ENCODE measurements at regions not wholly inside any gene's neighbourhood (a gene's known extent, or its start where the extent isn't known, plus 50 kb on each side); places are given as distances from the start of the nearest gene placed in this dataset.

- no peak for TF ChIP-seq POLR2AphosphoS5 (IDR thresholded peaks at IDR 0.05)
- no peak for TF ChIP-seq POLR2A (IDR thresholded peaks at IDR 0.05)
- TF ChIP-seq CTCF (IDR thresholded peaks at IDR 0.05) = no peak
These were observed 89.0 kb upstream of the STOX2 start for GRCh38 chr4:183816077-183816476.

All from gastroesophageal sphincter (tissue), 3 donors.